ENCODE measurements at regions not wholly inside any gene's neighbourhood (a gene's known extent, or its start where the extent isn't known, plus 50 kb on each side); places are given as distances from the start of the nearest gene placed in this dataset.

DNA sequence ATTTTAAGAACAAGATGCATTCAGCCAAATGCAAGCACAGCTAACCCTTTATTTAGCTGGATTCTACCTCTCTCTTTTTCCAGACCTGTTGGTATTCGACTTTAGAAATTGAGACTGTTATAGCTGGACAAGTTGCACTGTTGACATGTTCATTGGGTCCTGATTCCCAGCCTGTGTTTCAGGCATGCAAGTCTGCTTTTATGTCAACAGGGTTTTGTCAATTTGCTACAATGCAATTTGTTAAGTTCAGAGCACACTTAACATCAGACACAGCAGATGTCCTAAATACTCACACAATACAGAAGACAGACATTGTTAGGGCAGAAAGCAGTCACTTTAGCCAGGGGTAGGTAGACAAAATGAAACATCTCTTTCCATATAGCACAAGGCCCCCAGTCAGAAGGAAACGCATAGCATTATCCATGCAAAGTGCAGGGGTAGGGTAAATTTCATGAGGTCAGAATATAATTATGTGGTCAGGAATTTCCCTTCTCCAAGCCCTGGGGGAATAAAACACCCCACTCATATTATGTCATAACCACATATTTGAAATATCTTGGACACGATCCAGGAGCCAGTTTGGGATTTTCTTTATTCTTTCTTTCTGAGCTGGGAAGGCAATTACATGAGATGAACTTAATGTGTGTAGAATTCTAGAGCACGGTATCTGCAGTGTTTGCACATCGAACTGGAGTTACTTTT lies 504.1 kb downstream of the NTRK3 start:
- Histone ChIP-seq H3K27me3 (ENCODE audit: insufficient read depth, low read depth, low read length) (no peaks in the 10 kb centered on the region), H3K4me3 (ENCODE audit: low read length) (no peak overlapping the region), H3K27ac (ENCODE audit: low read length) (no peak overlapping the region), H2AFZ (ENCODE audit: low read depth, low read length) (no peak overlapping the region), H3K79me2 (replicated peaks; ENCODE audit: insufficient read depth, low read length) (no peaks in the 10 kb centered on the region), H3F3A (ENCODE audit: insufficient read depth, low read length, poor library complexity, severe bottlenecking) (no peaks in the 10 kb centered on the region), H3K9ac (ENCODE audit: low read length) (no peak overlapping the region), H3K4me2 (ENCODE audit: low read length) (no peak overlapping the region), H4K20me1 (ENCODE audit: insufficient read depth) (no peaks in the 10 kb centered on the region), H3K9me3 (ENCODE audit: low read length) (no peaks in the 10 kb centered on the region), H3K9me2 (ENCODE audit: insufficient read depth, low read length) (no peaks in the 10 kb centered on the region), H3K36me3 (ENCODE audit: insufficient read depth, low read length) (no peaks in the 10 kb centered on the region)
- TF ChIP-seq EP300 (conservative IDR thresholded peaks at IDR 0.05; ENCODE audit: poor library complexity, severe bottlenecking) (no peak), SMC3 (conservative IDR thresholded peaks at IDR 0.05; ENCODE audit: poor library complexity) (no peak), TAF1 (IDR thresholded peaks at IDR 0.05; ENCODE audit: low read depth) (no peak), RAD21 (conservative IDR thresholded peaks at IDR 0.05) (no peak), EZH2 (IDR thresholded peaks at IDR 0.05; ENCODE audit: borderline replicate concordance, insufficient read depth, low read length, poor library complexity, severe bottlenecking) (no peak), MXI1 (conservative IDR thresholded peaks at IDR 0.05; ENCODE audit: poor library complexity, severe bottlenecking) (no peak), POLR2AphosphoS5 (IDR thresholded peaks at IDR 0.05) (no peak)
- TF ChIP-seq, protein P1, sequence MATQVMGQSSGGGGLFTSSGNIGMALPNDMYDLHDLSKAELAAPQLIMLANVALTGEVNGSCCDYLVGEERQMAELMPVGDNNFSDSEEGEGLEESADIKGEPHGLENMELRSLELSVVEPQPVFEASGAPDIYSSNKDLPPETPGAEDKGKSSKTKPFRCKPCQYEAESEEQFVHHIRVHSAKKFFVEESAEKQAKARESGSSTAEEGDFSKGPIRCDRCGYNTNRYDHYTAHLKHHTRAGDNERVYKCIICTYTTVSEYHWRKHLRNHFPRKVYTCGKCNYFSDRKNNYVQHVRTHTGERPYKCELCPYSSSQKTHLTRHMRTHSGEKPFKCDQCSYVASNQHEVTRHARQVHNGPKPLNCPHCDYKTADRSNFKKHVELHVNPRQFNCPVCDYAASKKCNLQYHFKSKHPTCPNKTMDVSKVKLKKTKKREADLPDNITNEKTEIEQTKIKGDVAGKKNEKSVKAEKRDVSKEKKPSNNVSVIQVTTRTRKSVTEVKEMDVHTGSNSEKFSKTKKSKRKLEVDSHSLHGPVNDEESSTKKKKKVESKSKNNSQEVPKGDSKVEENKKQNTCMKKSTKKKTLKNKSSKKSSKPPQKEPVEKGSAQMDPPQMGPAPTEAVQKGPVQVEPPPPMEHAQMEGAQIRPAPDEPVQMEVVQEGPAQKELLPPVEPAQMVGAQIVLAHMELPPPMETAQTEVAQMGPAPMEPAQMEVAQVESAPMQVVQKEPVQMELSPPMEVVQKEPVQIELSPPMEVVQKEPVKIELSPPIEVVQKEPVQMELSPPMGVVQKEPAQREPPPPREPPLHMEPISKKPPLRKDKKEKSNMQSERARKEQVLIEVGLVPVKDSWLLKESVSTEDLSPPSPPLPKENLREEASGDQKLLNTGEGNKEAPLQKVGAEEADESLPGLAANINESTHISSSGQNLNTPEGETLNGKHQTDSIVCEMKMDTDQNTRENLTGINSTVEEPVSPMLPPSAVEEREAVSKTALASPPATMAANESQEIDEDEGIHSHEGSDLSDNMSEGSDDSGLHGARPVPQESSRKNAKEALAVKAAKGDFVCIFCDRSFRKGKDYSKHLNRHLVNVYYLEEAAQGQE (IDR thresholded peaks at IDR 0.05; ENCODE audit: borderline replicate concordance), result no peak
- TF ChIP-seq, protein P2, sequence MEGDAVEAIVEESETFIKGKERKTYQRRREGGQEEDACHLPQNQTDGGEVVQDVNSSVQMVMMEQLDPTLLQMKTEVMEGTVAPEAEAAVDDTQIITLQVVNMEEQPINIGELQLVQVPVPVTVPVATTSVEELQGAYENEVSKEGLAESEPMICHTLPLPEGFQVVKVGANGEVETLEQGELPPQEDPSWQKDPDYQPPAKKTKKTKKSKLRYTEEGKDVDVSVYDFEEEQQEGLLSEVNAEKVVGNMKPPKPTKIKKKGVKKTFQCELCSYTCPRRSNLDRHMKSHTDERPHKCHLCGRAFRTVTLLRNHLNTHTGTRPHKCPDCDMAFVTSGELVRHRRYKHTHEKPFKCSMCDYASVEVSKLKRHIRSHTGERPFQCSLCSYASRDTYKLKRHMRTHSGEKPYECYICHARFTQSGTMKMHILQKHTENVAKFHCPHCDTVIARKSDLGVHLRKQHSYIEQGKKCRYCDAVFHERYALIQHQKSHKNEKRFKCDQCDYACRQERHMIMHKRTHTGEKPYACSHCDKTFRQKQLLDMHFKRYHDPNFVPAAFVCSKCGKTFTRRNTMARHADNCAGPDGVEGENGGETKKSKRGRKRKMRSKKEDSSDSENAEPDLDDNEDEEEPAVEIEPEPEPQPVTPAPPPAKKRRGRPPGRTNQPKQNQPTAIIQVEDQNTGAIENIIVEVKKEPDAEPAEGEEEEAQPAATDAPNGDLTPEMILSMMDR (IDR thresholded peaks at IDR 0.05; ENCODE audit: poor library complexity, severe bottlenecking), result no peak

DNA sequence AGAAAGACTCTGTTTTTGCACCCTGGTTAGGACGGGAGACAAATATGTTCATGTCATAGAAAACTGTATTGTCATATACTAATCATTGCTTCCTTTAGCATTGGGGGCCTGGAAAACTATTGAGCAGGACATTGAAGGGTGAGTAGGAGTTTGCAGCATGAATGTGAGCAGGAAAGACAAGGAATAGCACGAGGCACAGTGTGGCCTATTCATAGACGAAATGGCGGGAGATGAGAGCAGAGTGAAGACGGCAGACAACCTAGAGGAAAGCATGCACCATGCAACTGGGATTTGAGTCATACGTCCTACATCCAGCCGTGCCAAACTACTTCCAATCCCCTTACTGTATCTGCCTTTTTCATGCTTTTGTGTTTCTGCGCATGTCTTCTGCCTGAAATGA lies 508.1 kb downstream of the NTRK3 start:
- Histone ChIP-seq H3F3A (ENCODE audit: insufficient read depth, low read length, poor library complexity, severe bottlenecking) (no peaks in the 10 kb centered on the region), H3K9ac (ENCODE audit: low read length) (no peak overlapping the region), H3K9me2 (ENCODE audit: insufficient read depth, low read length) (no peaks in the 10 kb centered on the region)

More for the DNA sequence above, 508.1 kb downstream of the NTRK3 start:
- Histone ChIP-seq H3K27ac (ENCODE audit: low read length) (no peak overlapping the region), H3K4me2 (ENCODE audit: low read length) (no peak overlapping the region), H3K79me2 (replicated peaks; ENCODE audit: insufficient read depth, low read length) (no peaks in the 10 kb centered on the region), H3K36me3 (ENCODE audit: insufficient read depth, low read length) (no peaks in the 10 kb centered on the region), H3K27me3 (ENCODE audit: insufficient read depth, low read depth, low read length) (no peaks in the 10 kb centered on the region), H4K20me1 (ENCODE audit: insufficient read depth) (no peaks in the 10 kb centered on the region), H3K4me3 (ENCODE audit: low read length) (no peak overlapping the region), H3K9me3 (ENCODE audit: low read length) (no peaks in the 10 kb centered on the region), H2AFZ (ENCODE audit: low read depth, low read length) (no peak overlapping the region)
- TF ChIP-seq MXI1 (conservative IDR thresholded peaks at IDR 0.05; ENCODE audit: poor library complexity, severe bottlenecking) (no peak), TAF1 (IDR thresholded peaks at IDR 0.05; ENCODE audit: low read depth) (no peak), POLR2AphosphoS5 (IDR thresholded peaks at IDR 0.05) (no peak), EZH2 (IDR thresholded peaks at IDR 0.05; ENCODE audit: borderline replicate concordance, insufficient read depth, low read length, poor library complexity, severe bottlenecking) (no peak)
- TF ChIP-seq, protein P2 (IDR thresholded peaks at IDR 0.05; ENCODE audit: poor library complexity, severe bottlenecking), result no peak
- TF ChIP-seq, protein P1 (IDR thresholded peaks at IDR 0.05; ENCODE audit: borderline replicate concordance), result no peak

All from neural cell (in vitro differentiated cells).